ENCODE measurements at regions not wholly inside any gene's neighbourhood (a gene's known extent, or its start where the extent isn't known, plus 50 kb on each side); places are given as distances from the start of the nearest gene placed in this dataset.
A peak's percentile ranks its signal among the peaks of the same experiment; 100 is the strongest.
"Not testable (repeated sequence)": the region's sequence is repeated elsewhere in the genome, so short reads cannot be mapped to it uniquely, and the experiment has no call there.

DNA sequence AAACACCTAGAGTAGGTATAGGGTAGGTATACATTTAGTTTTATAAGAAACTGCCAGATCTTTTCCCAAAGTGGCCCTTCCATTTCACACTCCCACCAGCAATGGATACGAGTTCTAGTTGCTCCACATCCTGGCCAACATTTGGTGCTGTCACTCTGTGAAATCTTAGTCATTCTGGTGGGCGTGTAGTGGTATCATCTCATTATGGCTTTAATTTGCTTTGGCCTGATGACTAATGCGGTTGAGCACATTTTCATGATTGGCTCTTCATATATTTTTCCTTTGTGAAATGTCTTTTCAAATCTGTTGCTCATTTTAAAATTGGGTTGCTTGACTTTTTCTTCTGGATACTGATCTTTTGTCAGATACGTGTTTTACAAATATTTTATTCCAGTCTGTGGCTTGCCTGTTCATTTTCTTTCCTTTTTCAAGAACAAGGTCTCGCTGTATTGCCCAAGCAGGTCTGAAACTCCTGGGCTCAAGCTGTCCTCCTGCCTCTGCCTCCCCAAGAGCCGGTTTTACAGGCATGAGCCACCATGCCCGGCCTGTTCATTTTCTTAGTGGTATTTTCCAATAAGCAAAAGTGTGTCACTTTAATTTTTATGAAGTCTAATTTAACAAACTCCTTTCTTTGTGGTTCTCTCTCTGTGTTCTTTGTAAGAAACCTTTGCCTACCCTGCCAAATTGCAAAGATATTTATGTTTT is 192.4 kb downstream of the SEC14L1 start:
- peak in 1 of 2 donors; percentile 26 for DNase-seq (ENCODE audit: low read depth in 2 of 2)

DNA sequence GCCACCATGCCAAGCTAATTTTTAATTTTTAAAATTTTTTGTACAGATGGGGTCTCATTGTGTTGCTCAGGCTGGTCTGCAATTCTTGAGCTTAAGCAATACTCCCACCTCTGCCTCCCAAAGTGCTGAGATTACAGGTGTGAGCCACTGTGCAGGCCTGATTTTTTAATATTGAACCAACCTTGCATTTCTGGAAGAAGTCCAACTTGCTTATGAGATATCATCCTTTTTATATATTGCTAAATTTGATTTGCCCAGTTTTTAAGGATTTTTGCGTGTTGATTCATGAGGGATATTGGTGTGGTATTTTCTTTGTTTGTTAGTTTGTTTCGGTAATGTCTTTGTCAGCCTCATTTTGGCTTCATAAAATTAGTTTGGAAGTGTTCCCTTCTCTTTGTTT is 196.4 kb downstream of the SEC14L1 start:
- DNase-seq (ENCODE audit: low read depth in 2 of 2): no peak

DNA sequence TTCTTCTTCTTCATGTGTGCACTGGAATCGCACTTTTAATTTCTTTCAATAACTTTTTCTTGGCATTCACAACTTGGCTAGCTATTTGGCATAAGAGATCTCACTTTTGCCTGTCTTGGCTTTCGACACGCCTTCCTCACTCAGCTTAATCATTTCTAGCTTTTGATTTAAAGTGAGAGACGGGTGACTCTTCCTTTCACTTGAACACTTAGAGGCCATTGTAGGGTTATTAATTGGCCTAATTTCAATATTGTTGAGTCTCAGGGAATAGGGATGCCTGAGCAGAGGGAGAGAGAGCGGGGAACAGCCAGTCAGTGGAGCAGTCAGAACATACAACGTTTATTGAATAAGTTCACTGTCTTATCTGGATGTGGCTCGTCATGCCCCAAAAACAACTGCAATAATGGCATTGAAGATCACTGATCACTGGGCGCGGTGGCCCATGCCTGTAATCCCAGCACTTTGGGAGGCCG is 200.3 kb downstream of the SEC14L1 start:
- no peak for DNase-seq (ENCODE audit: low read depth in 2 of 2)

DNA sequence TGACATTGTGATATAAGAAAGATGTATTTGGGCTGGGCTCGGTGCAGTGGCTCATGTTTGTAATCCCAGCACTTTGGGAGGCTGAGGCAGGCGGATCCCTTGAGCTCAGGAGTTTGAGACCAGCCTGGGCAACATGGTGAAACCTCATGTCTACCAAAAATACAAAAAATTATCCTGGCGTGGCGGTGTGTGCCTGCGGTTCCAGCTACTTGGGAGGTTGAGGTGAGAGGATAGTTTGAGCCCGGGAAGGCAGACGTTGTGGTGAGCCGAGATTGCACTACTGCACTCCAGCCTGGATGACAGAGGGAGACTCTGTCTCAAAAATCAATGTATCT is 201.9 kb downstream of the SEC14L1 start:
- DNase-seq (ENCODE audit: low read depth in 2 of 2): not testable (repeated sequence)

DNA sequence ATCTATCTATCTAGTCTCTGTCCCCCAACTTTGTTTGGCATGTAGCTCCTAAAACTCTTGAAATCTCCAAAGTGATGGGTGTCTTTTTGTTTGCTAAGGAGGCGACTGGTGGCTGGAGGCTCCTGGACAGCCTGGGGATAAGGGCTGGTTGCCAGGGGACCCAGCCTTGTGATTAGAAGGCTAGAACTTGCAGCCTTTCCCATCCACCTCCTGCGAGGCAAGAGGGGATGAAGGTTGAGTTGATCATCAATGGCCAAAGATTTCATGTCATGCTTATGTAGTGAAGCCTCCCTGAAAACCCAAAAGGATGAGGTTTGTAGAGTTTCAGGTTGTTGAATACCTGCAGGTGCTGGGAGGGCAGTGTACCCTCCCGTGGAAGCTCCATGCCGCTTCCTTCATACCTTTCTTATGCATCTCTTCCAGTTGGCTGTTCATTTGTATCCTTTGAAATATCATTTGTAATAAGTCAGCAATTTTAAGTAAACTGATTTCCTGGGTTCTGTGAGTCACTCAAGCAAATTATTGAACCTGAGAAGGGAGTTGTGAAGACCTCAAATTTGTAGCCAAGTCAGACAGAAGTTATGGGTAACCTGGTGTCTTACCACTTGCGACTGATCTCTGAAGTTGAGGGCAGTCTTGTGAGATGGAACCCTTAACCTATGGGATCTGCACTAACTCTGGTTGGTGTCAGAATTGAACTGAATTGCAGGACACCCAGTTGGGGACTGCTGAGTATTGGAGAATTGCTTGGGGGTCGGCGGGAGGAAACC is 202.4 kb downstream of the SEC14L1 start:
- DNase-seq (ENCODE audit: low read depth in 2 of 2): no peak

DNA sequence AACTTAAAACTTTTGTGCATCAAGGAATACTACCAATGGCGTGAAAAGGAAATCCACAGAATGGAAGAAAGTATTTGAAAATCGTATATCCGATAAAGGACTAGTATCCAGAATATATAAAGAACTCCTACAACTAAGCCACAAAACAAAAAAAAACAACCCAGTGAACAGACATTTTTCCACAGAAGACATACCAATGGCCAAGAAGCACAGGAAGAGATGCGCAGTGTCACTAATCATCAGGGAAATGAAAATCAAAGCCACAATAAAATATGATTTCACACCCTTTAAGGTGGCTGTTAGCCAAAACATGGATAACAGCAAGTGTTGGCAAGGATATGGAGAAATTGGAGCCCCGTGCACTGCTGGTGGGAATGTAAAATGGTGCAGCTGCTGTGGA is 203.3 kb downstream of the SEC14L1 start:
- DNase-seq (ENCODE audit: low read depth in 2 of 2): no peak

DNA sequence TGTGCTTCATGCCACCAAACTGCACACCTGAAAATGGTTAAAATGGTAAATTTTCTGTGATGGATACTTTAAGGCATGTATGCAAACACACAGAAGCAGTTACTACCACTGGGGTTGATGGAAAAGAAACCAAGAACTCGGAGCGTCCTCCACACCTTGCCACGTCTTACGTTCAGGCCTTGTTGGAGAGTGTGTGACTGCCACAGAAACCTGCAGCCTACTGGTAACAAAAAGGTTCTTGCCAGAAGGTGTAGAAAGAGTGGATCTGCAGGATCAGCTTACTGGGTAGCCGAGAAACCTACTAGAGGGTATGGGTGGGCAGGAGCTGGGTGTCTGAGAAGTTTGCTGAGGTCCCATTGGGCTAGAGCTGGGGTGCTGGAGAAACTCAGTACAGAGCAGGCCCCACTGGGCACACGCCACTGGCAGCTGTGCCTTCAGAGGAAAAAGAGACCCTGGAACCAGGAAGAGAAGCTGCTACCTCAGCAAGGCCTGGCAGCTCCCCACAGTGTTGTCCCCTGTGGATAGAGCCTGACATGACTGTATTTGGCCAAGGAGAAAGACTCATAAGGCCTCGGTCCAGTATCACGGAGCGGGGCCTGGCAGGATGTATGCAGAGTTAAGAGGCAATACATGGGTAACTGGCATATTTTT is 204.6 kb downstream of the SEC14L1 start:
- DNase-seq (ENCODE audit: low read depth in 2 of 2): no peak

DNA sequence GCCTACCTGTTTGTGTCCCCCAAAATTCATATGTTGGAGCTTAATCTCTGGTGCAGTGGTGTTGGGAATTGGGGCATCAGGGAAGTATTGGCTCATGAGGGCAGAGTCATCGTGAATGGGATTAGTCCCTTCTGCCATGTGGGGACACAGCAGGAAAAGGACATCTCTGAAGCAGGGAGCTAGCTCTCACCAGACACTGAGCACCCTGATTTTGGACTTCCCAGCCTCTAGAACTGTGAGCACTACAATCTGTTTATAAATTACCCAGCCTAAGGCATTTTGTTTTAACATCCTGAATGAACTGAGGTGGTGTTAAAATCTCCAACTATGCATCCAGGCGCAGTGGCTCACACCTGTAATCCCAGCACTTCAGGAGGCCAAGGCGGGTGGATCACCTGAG is 206.0 kb downstream of the SEC14L1 start:
- DNase-seq (ENCODE audit: low read depth in 2 of 2): no peak

DNA sequence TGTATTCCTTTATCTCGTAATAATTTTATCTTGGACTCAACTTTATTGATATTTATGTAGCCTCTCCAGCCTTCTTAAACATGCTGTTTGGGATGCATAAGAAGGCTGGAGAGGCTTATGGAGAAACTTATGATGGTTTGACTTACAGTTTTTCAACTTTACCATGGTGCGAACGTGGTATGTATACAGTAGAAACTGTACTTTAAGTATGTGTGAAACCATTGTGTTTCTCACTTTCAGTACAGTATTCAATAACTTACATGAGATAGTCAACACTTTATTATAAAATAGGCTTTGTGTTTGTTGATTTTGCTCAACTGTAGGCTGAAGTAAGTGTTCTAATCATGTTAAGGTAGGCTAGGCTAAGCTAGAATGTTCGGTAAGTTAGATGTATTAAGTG is 206.8 kb downstream of the SEC14L1 start:
- no peak for DNase-seq (ENCODE audit: low read depth in 2 of 2)

DNA sequence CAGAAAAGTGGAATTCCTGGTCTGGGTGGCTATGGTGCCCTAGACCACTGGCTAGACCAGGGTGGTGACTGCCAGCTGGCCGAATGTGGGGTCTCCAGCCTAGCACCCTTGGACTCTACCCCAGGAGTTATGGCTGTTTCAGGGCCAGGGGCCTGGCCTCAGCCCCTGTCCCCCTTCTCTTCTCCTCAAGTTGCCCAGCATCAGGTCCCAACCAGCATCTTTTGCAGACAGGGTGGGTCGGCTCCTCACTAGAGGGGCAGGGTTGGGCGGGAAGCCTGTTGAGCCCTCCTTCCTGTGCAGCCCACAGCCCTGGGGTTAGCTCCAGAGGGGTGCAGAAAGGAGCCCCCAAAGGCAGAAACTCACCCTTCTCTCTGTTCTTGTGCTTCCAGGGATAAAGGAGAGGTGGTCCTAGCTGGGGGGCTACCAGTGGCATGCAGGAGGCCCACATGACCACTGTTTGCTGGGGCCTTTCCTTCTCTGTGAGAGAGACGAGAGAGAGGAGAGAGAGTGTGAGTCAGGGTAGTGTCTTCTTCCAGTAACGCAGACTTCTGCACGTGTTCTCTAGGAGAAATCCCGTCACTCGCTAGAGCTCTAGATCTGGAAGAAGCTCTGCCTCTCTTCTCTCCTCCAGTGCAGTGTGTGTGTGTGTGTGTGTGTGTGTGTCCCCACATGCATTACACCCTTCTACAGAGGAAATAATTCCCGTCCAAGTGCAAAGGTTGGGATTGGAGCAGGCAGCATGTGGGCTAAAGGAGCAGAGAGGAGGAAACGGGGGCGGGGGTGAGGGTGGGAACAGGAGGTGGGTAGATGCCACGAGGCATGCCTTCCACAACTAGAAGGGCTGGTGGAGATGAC is 209.4 kb downstream of the SEC14L1 start:
- no peak for DNase-seq (ENCODE audit: low read depth in 2 of 2)

DNA sequence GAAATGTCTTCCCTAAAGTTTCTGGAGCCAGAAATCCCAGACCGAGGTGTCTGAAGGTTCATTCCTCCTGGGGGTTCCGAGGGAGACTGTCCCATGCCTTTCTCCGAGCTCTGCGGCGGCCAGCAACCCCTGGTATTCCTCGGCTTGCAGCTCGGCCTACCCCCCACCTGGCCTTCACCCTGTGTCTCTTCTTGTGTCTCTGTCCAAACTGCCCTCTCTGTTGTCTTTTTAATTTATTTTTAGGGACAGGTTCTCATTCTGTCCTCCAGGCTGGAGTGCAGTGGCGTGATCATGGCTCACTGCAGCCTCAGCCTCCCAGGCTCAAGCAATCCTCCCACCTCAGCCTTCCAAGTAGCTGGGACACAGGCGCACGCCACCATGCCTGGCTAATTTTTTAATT is 211.7 kb downstream of the SEC14L1 start:
- DNase-seq (ENCODE audit: low read depth in 2 of 2): no peak

DNA sequence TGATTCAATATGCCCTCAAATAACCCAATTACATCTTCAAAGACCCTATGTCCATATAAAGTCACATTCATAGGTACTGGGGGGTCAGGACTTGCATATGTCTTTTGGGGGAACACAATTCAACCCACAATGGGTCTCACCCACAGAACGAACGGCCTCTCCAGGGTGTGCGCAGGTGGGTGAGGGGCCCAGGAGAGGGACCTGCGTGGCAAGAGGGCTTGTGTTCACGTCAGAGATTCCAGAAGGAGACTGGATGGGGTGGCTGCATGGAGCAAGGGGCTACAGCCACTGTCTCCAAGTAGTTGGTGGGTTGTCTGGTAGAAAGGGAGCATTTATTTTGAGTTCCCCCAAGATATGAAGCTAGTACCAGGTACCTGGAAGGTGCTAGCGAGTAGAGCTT is 212.2 kb downstream of the SEC14L1 start:
- no peak for DNase-seq (ENCODE audit: low read depth in 2 of 2)

DNA sequence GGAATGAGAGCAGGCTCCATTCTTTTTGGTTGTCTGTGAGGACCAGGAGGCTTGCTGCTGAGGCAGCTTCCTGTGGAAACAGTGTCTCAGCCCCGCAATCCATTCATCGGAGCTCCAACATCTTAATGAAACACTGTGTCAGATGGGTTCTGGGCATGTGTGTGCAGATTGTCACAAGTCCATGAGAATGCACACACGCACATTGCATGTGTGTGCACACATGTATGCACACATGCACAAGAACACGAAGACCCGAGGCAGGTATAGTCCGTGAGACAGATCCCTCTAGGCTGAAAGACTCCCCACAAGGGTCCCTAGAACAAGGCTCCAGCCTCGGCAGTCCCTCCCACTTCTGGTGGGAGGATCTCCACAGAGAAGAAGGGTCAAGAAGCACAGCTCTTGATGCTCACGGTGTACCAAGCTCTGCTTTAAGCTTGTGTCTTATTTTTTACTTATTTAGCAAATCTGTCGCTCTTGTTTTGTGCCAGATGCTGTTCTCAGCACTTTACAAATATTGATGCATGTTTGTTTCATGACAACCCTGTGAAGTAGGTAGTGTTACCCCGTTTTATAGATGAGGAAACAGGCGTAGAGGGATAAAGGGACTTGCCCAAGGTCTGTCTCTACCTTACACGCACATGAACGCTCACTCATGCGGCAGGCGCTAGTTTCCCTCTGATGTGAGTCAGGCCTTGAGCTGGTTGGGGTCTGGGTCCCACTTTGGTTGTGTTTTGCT is 213.1 kb downstream of the SEC14L1 start:
- no peak for DNase-seq (ENCODE audit: low read depth in 2 of 2)

DNA sequence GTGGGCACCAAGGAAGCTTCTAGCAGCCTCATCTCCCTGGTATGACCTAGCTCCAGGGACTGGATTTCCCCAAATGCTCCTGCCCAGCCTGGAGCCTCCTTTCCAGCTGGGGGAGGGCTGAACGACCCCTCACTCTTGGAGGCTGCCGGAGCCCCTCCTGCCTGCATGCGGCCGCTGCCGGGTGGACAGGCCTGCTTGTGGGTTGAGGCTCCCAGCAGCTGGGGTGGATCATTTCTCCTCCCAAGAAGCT is 213.6 kb downstream of the SEC14L1 start:
- DNase-seq (ENCODE audit: low read depth in 2 of 2): no peak

DNA sequence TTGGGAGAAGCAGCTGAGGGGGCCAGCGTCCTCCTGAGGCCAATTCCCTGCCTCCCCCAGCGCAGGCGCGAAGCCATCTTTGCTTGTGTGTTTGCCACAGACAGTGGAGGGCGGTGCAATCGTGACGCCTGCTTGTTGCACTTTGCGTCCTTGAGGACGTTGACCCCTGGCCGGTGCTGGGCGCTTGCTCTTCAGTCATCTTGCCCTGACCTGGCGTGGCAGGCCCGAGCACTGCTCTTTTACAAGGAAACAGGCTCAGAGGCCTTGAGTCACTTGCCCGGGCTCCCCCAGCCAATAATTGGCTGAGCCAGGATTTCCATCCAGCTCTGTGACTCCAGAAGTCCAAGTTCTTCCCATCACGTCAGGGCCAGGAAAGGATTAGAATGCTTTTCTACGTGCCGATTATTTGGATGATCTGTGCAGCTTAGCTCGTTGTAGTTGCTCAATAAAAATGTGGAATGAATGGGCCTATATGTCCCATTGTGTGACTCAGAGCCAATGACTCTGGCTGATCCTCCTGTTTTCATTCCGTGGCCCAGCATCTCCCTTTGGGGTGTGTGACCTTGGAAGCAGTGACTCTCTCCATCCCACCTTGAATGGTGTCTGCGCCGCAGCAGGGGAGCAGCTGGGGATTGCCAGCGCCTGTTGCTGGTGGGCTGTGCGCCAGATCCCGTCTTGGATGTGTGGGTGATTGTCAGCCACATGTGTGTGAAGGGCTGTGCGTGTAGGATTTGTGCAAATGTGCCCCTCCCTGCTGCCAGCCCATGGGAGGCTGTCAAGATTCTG is 214.1 kb downstream of the SEC14L1 start:
- DNase-seq (ENCODE audit: low read depth in 2 of 2): no peak

DNA sequence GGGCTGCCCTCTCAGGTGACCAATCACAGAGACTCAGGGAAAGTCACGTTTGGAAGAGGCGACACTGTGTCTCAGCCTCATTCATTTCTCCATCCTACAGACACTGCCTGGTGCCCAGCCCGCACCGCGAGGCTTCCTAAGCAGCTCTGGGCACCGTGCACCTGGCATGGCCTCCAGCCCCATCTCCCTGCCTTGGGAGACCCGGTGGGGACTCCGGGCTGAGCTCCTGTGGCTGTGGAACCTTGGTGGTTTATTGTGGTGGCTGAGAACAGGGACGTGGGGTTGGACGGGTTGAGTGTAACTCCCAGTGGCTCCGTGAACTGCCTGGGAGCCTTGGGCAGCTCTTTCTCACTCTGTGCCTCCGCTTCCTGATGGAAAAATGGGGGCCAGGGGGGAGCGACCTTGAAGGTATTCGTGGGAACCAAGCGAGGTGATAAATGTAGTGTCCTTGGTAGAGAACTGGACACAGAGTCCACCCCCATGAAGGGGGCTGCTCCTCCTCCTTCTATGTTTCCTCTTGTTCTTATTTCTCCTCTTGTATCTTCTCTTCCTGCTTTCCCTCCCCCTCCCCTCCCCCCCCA is 215.4 kb downstream of the SEC14L1 start:
- no peak for DNase-seq (ENCODE audit: low read depth in 2 of 2)

DNA sequence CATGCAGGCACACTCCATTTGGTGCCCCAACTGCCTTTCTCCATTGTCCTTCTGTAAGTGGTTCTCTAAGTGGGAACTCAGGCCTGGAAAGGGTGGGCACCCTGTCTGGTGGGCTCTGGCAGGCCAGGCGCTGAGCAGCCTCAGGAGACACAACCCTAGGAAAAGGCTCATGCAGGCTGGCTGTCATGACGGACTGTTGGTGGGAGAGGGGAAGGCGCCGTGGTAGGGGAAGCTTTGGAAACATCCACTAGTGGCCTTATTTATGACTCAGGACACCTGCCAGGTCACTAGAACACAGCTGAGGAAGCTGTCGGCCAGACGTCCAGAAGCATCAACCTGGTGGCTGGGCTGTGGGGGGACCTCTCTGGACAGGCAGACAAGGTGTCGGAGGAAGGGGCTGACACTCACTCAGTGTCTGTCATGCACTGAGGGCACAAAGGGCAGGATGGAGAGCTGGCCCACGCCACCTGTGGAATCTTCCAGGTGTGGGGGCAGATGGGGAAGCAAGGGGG is 216.0 kb downstream of the SEC14L1 start:
- no peak for DNase-seq (ENCODE audit: low read depth in 2 of 2)

DNA sequence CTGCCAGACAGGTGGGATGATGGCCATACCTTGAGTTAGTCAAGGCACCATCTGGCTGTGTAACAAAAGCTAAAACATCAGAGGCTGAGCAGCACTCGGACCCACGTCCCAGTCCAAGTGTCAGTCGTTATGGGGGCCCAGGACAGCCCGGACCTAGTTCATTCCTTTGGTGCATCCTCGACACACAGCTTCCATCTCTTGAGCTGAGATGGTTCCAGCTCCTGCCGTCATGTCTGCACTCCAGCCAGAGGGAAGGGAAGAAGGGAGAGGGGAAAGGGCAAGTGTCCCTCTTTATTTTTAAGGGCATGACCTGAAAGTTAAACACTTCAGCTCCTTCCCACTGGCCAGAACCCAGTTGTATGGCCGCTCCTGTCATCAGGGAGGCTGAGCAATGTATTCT is 218.0 kb downstream of the SEC14L1 start:
- no peak for DNase-seq (ENCODE audit: low read depth in 2 of 2)

DNA sequence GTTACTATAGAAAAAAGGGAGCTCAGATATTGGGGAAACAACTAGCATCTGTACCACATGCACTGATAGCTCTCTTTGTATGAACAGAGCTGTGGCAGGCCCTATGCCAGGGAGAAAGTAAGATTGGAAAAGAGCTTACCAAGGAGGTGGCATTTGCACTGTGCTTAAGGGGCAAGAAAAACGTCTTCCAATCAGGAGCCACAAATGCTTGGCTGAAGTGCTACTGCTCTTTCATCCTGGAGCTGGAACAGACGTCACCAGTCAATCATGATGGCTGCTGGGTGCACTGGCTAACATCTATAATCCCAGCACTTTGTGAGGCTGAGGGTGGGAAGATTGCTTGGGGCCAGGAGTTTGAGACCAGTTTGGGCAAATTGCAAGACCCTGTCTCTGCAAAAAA is 218.5 kb downstream of the SEC14L1 start:
- no peak for DNase-seq (ENCODE audit: low read depth in 2 of 2)

DNA sequence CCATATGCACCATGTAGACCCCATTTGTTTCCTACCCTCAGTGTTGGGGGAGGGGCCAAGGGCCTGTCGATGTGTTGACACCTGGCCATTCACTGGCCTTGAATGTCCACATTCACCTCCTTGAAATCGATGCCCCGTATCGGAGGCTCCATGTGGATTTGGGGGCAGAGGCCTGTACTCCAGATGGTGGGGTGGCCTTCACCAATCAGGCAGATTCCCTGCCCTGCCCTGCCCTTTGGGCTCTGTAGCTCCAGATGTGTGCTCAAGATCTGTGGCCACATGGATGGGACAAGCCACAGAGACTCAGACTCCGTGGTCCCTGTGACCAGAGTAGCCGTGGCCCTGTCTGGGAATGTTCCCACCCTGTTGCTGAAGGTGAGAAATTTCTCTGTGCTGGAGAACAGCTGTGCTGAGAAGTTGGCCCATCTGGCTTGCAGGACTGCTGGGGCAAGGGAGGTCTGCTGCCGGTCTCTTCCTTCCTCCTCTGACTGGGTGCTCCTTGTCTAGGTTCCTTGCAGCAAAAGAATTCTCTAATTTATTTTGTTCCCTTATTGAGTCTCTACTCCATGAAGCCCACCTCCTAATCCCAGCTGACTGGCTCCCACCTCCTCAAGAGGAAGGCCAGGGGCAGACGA is 221.3 kb downstream of the SEC14L1 start:
- no peak for DNase-seq (ENCODE audit: low read depth in 2 of 2)
